GM12878 (cell line): ENCODE measurements at regions not wholly inside any gene's neighbourhood (a gene's known extent, or its start where the extent isn't known, plus 50 kb on each side); places are given as distances from the start of the nearest gene placed in this dataset.

ENCODE experiments used
- CTCF ChIP-seq, 3 experiments: IDR thresholded peaks in 2 of 3; conservative IDR thresholded peaks in 1 of 3; 2 replicates each; pipeline ENCODE4 v1.5.1; 2011; ENCODE audit warnings: low read depth in 3 of 3, low read length in 3 of 3, mild to moderate bottlenecking in 3 of 3, control low read depth in 2 of 3, moderate library complexity in 2 of 3, inconsistent platforms in 1 of 3, mixed read lengths in 1 of 3; ENCODE audit not compliant: control insufficient read depth in 2 of 3, insufficient read depth in 1 of 3; ENCODE audit errors: extremely low read depth in 1 of 3
- NR2F1 ChIP-seq: fragments of 450-650 bp; conservative IDR thresholded peaks from 2 replicates; pipeline ENCODE4 v1.6.1; 2017; ENCODE audit warnings: mild to moderate bottlenecking
- POLR2A ChIP-seq: IDR thresholded peaks from 2 replicates; pipeline ENCODE4 v1.6.1; 2011; ENCODE audit warnings: low read depth, mild to moderate bottlenecking, low read length
- SRF ChIP-seq, 2 experiments: IDR thresholded peaks; 2 replicates each; pipeline ENCODE4 v1.6.1; 2011; ENCODE audit warnings: low read depth in 2 of 2, low read length in 2 of 2, mild to moderate bottlenecking in 1 of 2, moderate library complexity in 1 of 2

DNA sequence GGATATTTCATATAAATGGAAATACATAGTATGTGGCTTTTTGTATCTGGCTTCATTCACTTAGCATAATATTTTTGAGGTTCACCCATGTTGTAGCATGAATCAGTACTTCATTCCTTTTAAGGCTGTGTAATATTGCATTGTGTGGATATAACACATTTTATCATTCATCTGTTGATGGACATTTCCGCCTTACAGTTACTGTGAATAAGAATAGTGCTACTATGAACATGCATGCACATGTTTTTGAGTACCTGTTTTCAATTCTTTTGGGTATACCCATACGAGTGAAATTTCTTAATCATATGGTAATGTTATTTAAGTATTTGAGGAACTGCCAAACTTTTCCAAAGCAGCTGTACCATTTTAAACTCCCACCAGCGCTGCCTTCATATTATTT, 539.6 kb upstream of the DIPK2B start:
- TF ChIP-seq POLR2A (no peak), CTCF (IDR thresholded peaks at IDR 0.05 in 2 of 3, conservative IDR thresholded peaks at IDR 0.05 in 1 of 3; ENCODE audit: control insufficient read depth in 2 of 3, extremely low read depth in 1 of 3, insufficient read depth in 1 of 3, low read depth in 3 of 3, low read length in 3 of 3) (no peak), NR2F1 (no peak), SRF (IDR thresholded peaks at IDR 0.05; ENCODE audit: low read depth in 2 of 2, low read length in 2 of 2) (no peak)
